ENCODE measurements at regions not wholly inside any gene's neighbourhood (a gene's known extent, or its start where the extent isn't known, plus 50 kb on each side); places are given as distances from the start of the nearest gene placed in this dataset.
A peak's percentile ranks its signal among the peaks of the same experiment; 100 is the strongest.
"Not testable (repeated sequence)": the region's sequence is repeated elsewhere in the genome, so short reads cannot be mapped to it uniquely, and the experiment has no call there.

DNA sequence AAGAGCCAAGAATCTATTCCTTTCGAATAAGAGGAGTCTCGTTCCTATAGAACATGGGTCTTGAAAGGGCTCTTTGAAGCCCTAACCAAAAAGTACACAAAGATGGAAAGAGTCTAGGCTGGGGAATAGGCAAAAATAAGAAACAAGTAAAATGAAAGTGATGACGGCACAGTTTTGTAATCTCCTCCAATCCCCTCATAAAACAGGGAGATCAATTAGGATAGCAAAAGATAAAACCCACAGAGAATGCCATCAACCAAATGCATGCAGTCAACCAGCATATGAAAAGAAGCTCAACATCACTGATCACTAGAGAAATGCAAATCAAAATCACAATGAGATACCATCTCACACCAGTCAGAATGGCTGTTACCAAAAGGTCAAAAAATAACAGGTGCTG is 122.4 kb upstream of the LSM14A start:
- Histone ChIP-seq H3K56ac (ENCODE audit: low read length) (no peak overlapping the region), H4K5ac (ENCODE audit: low read length) (no peak overlapping the region), H3K4ac (ENCODE audit: low read depth, low read length) (no peak overlapping the region), H2AK5ac (ENCODE audit: low read length) (no peak overlapping the region), H3K4me1 (ENCODE audit: control insufficient read depth, low read depth, low read length) (no peaks in the 10 kb centered on the region), H2BK15ac (replicated peaks; ENCODE audit: low read depth) (no peak overlapping the region), H3K27ac (ENCODE audit: low read depth, low read length) (no peak overlapping the region), H3K79me2 (ENCODE audit: control insufficient read depth, insufficient read depth, low read length) (no peaks in the 10 kb centered on the region), H2BK5ac (ENCODE audit: low read length) (no peak overlapping the region), H3K4me2 (ENCODE audit: low read length) (no peak overlapping the region), H3K27me3 (ENCODE audit: insufficient read depth, low read length, poor library complexity) (no peaks in the 10 kb centered on the region), H2BK120ac (ENCODE audit: low read depth, low read length) (no peak overlapping the region), H3K9ac (ENCODE audit: low read length) (no peak overlapping the region), H4K8ac (ENCODE audit: low read depth, low read length) (no peak overlapping the region), H3K23ac (ENCODE audit: low read length) (no peak overlapping the region), H3K18ac (ENCODE audit: low read length) (no peak overlapping the region), H3K79me1 (ENCODE audit: low read length) (no peaks in the 10 kb centered on the region), H3K36me3 (ENCODE audit: control insufficient read depth, insufficient read depth, low read length) (no peaks in the 10 kb centered on the region), H3K4me3 (ENCODE audit: low read length) (no peak overlapping the region)
- no CpG with 5 or more reads among the region's 3 CpGs for WGBS (ENCODE audit: extremely low coverage, insufficient coverage, low lambda C conversion rate)
- DNase-seq, result no peak

DNA sequence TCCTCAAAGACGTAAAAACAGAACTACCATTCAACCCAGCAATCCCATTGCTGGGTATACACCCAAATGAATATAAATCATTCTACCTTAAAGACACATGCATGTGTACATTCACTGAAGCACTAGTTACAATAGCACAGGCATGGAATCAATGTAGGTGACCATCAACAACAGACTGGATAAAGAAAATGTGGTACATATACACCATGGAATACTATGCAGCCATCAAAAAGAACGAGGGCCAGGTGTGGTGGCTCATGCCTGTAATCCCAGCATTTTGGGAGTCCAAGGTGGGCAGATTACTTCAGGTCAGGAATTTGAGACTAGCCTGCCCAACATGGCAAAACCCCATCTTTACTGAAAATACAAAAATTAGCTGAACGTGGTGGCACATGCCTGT is 121.9 kb upstream of the LSM14A start:
- H2BK15ac ChIP-seq (replicated peaks; ENCODE audit: low read depth); H3K4ac ChIP-seq (ENCODE audit: low read depth, low read length); H3K23ac ChIP-seq (ENCODE audit: low read length); H3K56ac ChIP-seq (ENCODE audit: low read length); H3K4me1 ChIP-seq (ENCODE audit: control insufficient read depth, low read depth, low read length); H2AK5ac ChIP-seq (ENCODE audit: low read length); H3K27me3 ChIP-seq (ENCODE audit: insufficient read depth, low read length, poor library complexity); H2BK120ac ChIP-seq (ENCODE audit: low read depth, low read length); H4K5ac ChIP-seq (ENCODE audit: low read length); H3K27ac ChIP-seq (ENCODE audit: low read depth, low read length); H3K36me3 ChIP-seq (ENCODE audit: control insufficient read depth, insufficient read depth, low read length); H2BK5ac ChIP-seq (ENCODE audit: low read length); H3K4me3 ChIP-seq (ENCODE audit: low read length); H3K9ac ChIP-seq (ENCODE audit: low read length); H3K18ac ChIP-seq (ENCODE audit: low read length); H3K79me2 ChIP-seq (ENCODE audit: control insufficient read depth, insufficient read depth, low read length); DNase-seq; H4K8ac ChIP-seq (ENCODE audit: low read depth, low read length); H3K4me2 ChIP-seq (ENCODE audit: low read length); H3K79me1 ChIP-seq (ENCODE audit: low read length): not testable (repeated sequence)
- no CpG with 5 or more reads among the region's 3 CpGs for WGBS (ENCODE audit: extremely low coverage, insufficient coverage, low lambda C conversion rate)

DNA sequence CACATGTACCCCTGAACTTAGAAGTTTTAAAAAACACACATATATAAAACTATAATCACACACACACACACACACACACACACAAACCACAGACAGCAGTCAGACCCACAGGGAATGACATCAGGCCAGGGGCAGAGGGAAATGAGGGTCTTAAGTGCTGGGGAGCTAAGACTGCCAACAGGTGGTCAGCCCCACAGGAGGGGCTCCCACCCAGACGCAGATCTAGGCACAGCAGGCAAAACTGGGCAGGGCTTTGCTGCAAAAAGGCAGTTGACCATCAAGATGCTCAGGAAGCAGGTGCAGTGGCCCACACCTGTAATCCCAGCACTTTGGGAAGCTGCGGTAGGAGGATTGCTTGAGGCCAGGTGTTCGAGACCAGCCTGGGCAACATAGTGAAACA is 121.0 kb upstream of the LSM14A start:
- no CpG with 5 or more reads among the region's 3 CpGs for WGBS (ENCODE audit: extremely low coverage, insufficient coverage, low lambda C conversion rate)
- Histone ChIP-seq H3K27ac (ENCODE audit: low read depth, low read length) (no peak overlapping the region), H2AK5ac (ENCODE audit: low read length) (no peak overlapping the region), H3K18ac (ENCODE audit: low read length) (no peak overlapping the region), H3K36me3 (ENCODE audit: control insufficient read depth, insufficient read depth, low read length) (no peaks in the 10 kb centered on the region), H3K27me3 (ENCODE audit: insufficient read depth, low read length, poor library complexity) (no peaks in the 10 kb centered on the region), H2BK5ac (ENCODE audit: low read length) (no peak overlapping the region), H3K23ac (ENCODE audit: low read length) (no peak overlapping the region), H2BK120ac (ENCODE audit: low read depth, low read length) (no peak overlapping the region), H4K5ac (ENCODE audit: low read length) (no peak overlapping the region), H3K4me1 (ENCODE audit: control insufficient read depth, low read depth, low read length) (no peaks in the 10 kb centered on the region), H3K79me2 (ENCODE audit: control insufficient read depth, insufficient read depth, low read length) (no peaks in the 10 kb centered on the region), H2BK15ac (replicated peaks; ENCODE audit: low read depth) (no peak overlapping the region), H4K8ac (ENCODE audit: low read depth, low read length) (no peak overlapping the region), H3K56ac (ENCODE audit: low read length) (no peak overlapping the region), H3K4ac (ENCODE audit: low read depth, low read length) (no peak overlapping the region), H3K9ac (ENCODE audit: low read length) (no peak overlapping the region), H3K79me1 (ENCODE audit: low read length) (no peaks in the 10 kb centered on the region), H3K4me2 (ENCODE audit: low read length) (no peak overlapping the region), H3K4me3 (ENCODE audit: low read length) (no peak overlapping the region)
- no peak for DNase-seq

DNA sequence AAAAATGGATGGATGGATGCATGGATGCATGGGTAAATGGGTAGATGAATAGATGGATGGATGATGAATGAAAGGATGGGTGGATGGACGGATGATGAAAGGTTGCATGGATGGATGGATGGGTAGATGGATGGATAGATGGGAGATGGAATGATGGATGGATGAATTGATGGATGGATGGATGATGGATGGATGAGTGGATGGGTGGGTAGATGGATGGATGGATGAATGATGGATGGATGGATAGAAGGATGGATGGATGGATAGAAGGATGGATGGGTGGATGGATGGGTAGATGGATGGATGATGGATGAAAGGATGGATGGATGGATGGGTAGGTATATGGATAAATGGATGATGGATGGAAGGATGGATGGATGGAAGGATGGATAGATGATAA is 115.1 kb upstream of the LSM14A start:
- Histone ChIP-seq H2AK5ac (ENCODE audit: low read length) (no peak overlapping the region), H3K23ac (ENCODE audit: low read length) (no peak overlapping the region), H4K5ac (ENCODE audit: low read length) (no peak overlapping the region), H3K4me1 (ENCODE audit: control insufficient read depth, low read depth, low read length) (no peaks in the 10 kb centered on the region), H3K79me1 (ENCODE audit: low read length) (no peaks in the 10 kb centered on the region), H2BK15ac (replicated peaks; ENCODE audit: low read depth) (no peak overlapping the region), H3K36me3 (ENCODE audit: control insufficient read depth, insufficient read depth, low read length) (no peaks in the 10 kb centered on the region), H3K56ac (ENCODE audit: low read length) (no peak overlapping the region), H3K18ac (ENCODE audit: low read length) (no peak overlapping the region), H3K27ac (ENCODE audit: low read depth, low read length) (no peak overlapping the region), H3K4ac (ENCODE audit: low read depth, low read length) (no peak overlapping the region), H3K9ac (ENCODE audit: low read length) (no peak overlapping the region), H2BK120ac (ENCODE audit: low read depth, low read length) (no peak overlapping the region), H3K4me2 (ENCODE audit: low read length) (no peak overlapping the region), H3K4me3 (ENCODE audit: low read length) (no peak overlapping the region), H3K27me3 (ENCODE audit: insufficient read depth, low read length, poor library complexity) (no peaks in the 10 kb centered on the region), H3K79me2 (ENCODE audit: control insufficient read depth, insufficient read depth, low read length) (no peaks in the 10 kb centered on the region), H2BK5ac (ENCODE audit: low read length) (no peak overlapping the region), H4K8ac (ENCODE audit: low read depth, low read length) (no peak overlapping the region)
- WGBS (ENCODE audit: extremely low coverage, insufficient coverage, low lambda C conversion rate), result 100% methylated on average over 1 of the region's 1 CpG
- no peak for DNase-seq

DNA sequence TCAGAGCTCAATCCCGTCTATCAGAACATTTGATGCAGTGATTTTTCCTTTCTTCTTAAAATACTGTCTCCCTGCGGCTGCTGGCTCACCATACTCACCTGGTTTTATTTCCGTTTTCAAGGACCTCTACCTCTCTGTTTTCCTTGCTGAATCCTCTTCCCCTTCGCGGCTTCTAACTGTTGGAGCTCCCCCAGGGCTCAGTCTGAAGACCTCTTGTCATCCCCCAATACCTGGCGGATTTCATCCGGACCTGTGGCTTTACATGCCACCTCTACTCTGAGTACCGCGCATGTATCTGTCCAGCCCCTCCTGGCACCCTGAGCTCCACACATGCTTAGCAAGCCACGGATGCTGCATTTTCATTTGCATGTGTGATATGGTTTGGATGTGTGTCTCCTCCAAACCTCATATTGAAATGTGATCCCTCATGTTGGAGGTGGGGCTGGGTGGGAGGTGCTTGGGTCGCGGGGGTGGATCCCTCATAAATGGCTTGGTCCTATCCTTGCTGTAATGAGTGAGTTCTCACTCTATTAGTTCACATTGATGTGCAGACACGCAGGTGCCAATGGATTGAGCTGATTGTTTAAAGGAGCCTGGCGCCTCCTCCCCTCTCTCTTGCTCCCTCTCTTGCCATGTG is 106.2 kb upstream of the LSM14A start:
- H3K56ac ChIP-seq (ENCODE audit: low read length), result no peak overlapping the region
- no peaks in the 10 kb centered on the region for H3K4me1 ChIP-seq (ENCODE audit: control insufficient read depth, low read depth, low read length)
- H3K23ac ChIP-seq (ENCODE audit: low read length), result no peak overlapping the region
- no peak overlapping the region for H2BK120ac ChIP-seq (ENCODE audit: low read depth, low read length)
- H3K9ac ChIP-seq (ENCODE audit: low read length), result no peak overlapping the region
- no peaks in the 10 kb centered on the region for H3K79me2 ChIP-seq (ENCODE audit: control insufficient read depth, insufficient read depth, low read length)
- no peak overlapping the region for H3K4me3 ChIP-seq (ENCODE audit: low read length)
- no peak overlapping the region for H3K27ac ChIP-seq (ENCODE audit: low read depth, low read length)
- WGBS (ENCODE audit: extremely low coverage, insufficient coverage, low lambda C conversion rate), result no CpG with 5 or more reads among the region's 14 CpGs
- no peak overlapping the region for H3K4me2 ChIP-seq (ENCODE audit: low read length)
- H3K27me3 ChIP-seq (ENCODE audit: insufficient read depth, low read length, poor library complexity), result no peaks in the 10 kb centered on the region
- H2AK5ac ChIP-seq (ENCODE audit: low read length), result no peak overlapping the region
- no peak overlapping the region for H3K18ac ChIP-seq (ENCODE audit: low read length)
- no peak overlapping the region for H4K5ac ChIP-seq (ENCODE audit: low read length)
- H3K79me1 ChIP-seq (ENCODE audit: low read length), result no peaks in the 10 kb centered on the region
- H3K4ac ChIP-seq (ENCODE audit: low read depth, low read length), result no peak overlapping the region
- H3K36me3 ChIP-seq (ENCODE audit: control insufficient read depth, insufficient read depth, low read length), result no peaks in the 10 kb centered on the region
- H2BK5ac ChIP-seq (ENCODE audit: low read length), result no peak overlapping the region
- H4K8ac ChIP-seq (ENCODE audit: low read depth, low read length), result no peak overlapping the region
- no peak overlapping the region for H2BK15ac ChIP-seq (replicated peaks; ENCODE audit: low read depth)
- DNase-seq, result no peak

DNA sequence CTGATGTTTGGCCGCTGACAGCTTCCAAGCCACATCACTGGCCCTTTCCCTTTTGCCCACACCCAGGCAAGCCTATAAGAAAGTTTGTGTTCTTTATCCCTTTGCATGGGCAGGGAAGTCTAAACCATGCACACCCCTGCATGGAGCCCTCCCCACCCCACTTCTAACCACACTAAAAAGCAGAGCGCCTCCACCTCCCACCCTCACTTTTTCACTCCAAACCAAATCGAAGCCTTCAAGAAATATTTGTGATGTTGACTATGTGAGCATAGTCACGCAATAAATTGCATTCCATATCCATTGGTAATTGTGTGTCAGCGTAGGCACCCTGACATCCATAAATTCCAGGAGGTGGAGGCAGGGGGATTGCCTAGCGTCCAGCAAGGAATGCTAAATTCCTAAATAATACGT is 104.4 kb upstream of the LSM14A start:
- Histone ChIP-seq H3K9ac (ENCODE audit: low read length) (no peak overlapping the region), H4K5ac (ENCODE audit: low read length) (no peak overlapping the region), H3K79me2 (ENCODE audit: control insufficient read depth, insufficient read depth, low read length) (no peaks in the 10 kb centered on the region), H3K18ac (ENCODE audit: low read length) (no peak overlapping the region), H3K27me3 (ENCODE audit: insufficient read depth, low read length, poor library complexity) (no peaks in the 10 kb centered on the region), H3K79me1 (ENCODE audit: low read length) (no peaks in the 10 kb centered on the region), H3K4me2 (ENCODE audit: low read length) (no peak overlapping the region), H3K27ac (ENCODE audit: low read depth, low read length) (no peak overlapping the region), H4K8ac (ENCODE audit: low read depth, low read length) (no peak overlapping the region), H3K4me1 (ENCODE audit: control insufficient read depth, low read depth, low read length) (no peaks in the 10 kb centered on the region), H2BK120ac (ENCODE audit: low read depth, low read length) (no peak overlapping the region), H3K36me3 (ENCODE audit: control insufficient read depth, insufficient read depth, low read length) (no peaks in the 10 kb centered on the region), H2BK15ac (replicated peaks; ENCODE audit: low read depth) (no peak overlapping the region), H2BK5ac (ENCODE audit: low read length) (no peak overlapping the region), H3K4ac (ENCODE audit: low read depth, low read length) (no peak overlapping the region), H3K56ac (ENCODE audit: low read length) (no peak overlapping the region), H3K4me3 (ENCODE audit: low read length) (no peak overlapping the region), H3K23ac (ENCODE audit: low read length) (peak overlapping the region; percentile 68), H2AK5ac (ENCODE audit: low read length) (no peak overlapping the region)
- WGBS (ENCODE audit: extremely low coverage, insufficient coverage, low lambda C conversion rate), result no CpG with 5 or more reads among the region's 7 CpGs
- DNase-seq, result no peak
